SH-SY5Y (cell line): ENCODE measurements at regions not wholly inside any gene's neighbourhood (a gene's known extent, or its start where the extent isn't known, plus 50 kb on each side); places are given as distances from the start of the nearest gene placed in this dataset.

Source experiments
- GATA2 ChIP-seq: IDR thresholded peaks from 2 replicates; pipeline ENCODE4 v1.6.1; 2011; ENCODE audit warnings: mild to moderate bottlenecking, low read depth, low read length
- GATA3 ChIP-seq: IDR thresholded peaks from 2 replicates; pipeline ENCODE4 v1.6.1; 2011; ENCODE audit warnings: low read depth, mild to moderate bottlenecking, low read length, moderate library complexity

DNA sequence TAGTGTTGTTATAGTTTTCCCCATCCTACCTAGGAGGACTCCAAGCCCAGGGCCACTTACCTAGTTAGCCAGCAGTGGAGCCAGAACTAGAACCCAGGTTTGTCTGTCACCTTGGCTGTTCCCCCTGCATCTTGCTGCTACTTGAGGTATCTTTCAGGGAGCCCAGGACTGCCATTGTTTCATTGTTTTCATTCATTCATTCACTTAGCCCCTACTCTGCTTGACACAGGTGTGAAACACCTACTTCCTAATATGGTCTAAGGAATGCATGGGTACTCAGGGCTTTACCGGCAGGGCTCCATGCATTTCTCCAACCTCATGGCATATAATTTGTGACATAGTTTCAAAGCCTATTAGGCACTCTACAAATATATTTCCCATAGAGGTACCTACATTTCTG is 266.6 kb upstream of the TPM1 start:
- TF ChIP-seq GATA2 (no peak), GATA3 (no peak)
